ENCODE measurements at regions not wholly inside any gene's neighbourhood (a gene's known extent, or its start where the extent isn't known, plus 50 kb on each side); places are given as distances from the start of the nearest gene placed in this dataset.

DNA sequence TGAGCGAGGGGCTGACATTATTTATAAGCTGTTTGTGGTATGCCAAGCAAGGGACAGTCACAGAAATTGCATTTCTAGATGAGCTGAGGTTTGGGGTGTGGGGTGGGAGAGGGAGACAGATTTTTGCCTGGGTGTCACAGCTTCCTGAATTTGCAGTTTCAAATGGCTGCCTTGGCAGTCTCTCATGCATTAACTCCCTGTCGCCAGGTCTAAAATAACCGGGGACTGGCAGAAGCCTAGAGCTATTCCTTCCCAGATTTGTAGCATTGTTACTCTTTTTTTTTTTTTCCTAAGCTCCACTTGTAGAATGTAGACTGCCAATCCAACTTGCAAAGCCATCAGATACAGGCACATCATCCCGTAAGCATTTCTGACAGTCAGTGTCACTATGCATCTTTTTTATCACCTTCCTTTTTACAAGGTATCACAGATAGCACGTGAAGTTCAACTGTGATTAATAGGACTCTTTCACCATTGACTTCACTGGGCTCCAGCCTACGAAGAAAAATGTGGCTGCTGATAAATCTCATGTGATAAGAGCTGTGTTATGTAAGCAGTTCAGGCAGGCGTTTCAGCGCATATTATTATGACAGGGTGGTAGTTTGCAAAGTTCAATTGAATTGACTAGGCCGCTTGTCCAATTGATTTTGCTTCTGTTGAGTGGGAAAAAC, 130.7 kb upstream of the CELF2 start (continued):
- TF ChIP-seq IKZF1 (conservative IDR thresholded peaks at IDR 0.05) (no peak), CTCF (IDR thresholded peaks at IDR 0.05 in 2 of 3, conservative IDR thresholded peaks at IDR 0.05 in 1 of 3; ENCODE audit: control insufficient read depth in 2 of 3, extremely low read depth in 1 of 3, insufficient read depth in 1 of 3, low read depth in 3 of 3, low read length in 3 of 3) (no peak)

- H3K4me1 ChIP-seq (ENCODE audit: control insufficient read depth, insufficient read depth, low read length): no peaks in the 10 kb centered on the region
- POLR2A ChIA-PET: no interaction called here
- no peak for FAIRE-seq
- TF ChIP-seq USF1 (IDR thresholded peaks at IDR 0.05; ENCODE audit: borderline replicate concordance, extremely low read length, insufficient read depth, low read depth, low read length) (no peak), ZNF24 (IDR thresholded peaks at IDR 0.05) (no peak), STAT3 (IDR thresholded peaks at IDR 0.05; ENCODE audit: low read depth, low read length) (no peak), RFX5 (IDR thresholded peaks at IDR 0.05; ENCODE audit: low read depth, low read length) (no peak), SPI1 (IDR thresholded peaks at IDR 0.05; ENCODE audit: borderline replicate concordance, insufficient read depth, low read depth, low read length) (no peak), LARP7 (IDR thresholded peaks at IDR 0.05) (no peak), HDAC2 (IDR thresholded peaks at IDR 0.05) (no peak), MEF2B (IDR thresholded peaks at IDR 0.05; ENCODE audit: partially characterized antibody, poor library complexity, severe bottlenecking) (no peak), PML (IDR thresholded peaks at IDR 0.05; ENCODE audit: low read length) (no peak), ATF2 (IDR thresholded peaks at IDR 0.05; ENCODE audit: low read length) (no peak)
- TF ChIP-seq, protein P1, sequence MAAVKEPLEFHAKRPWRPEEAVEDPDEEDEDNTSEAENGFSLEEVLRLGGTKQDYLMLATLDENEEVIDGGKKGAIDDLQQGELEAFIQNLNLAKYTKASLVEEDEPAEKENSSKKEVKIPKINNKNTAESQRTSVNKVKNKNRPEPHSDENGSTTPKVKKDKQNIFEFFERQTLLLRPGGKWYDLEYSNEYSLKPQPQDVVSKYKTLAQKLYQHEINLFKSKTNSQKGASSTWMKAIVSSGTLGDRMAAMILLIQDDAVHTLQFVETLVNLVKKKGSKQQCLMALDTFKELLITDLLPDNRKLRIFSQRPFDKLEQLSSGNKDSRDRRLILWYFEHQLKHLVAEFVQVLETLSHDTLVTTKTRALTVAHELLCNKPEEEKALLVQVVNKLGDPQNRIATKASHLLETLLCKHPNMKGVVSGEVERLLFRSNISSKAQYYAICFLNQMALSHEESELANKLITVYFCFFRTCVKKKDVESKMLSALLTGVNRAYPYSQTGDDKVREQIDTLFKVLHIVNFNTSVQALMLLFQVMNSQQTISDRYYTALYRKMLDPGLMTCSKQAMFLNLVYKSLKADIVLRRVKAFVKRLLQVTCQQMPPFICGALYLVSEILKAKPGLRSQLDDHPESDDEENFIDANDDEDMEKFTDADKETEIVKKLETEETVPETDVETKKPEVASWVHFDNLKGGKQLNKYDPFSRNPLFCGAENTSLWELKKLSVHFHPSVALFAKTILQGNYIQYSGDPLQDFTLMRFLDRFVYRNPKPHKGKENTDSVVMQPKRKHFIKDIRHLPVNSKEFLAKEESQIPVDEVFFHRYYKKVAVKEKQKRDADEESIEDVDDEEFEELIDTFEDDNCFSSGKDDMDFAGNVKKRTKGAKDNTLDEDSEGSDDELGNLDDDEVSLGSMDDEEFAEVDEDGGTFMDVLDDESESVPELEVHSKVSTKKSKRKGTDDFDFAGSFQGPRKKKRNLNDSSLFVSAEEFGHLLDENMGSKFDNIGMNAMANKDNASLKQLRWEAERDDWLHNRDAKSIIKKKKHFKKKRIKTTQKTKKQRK (IDR thresholded peaks at IDR 0.05; ENCODE audit: low read depth, low read length): no peak
These were observed 126.3 kb upstream of the CELF2 start for GRCh38 chr10:10891124-10892082.

More at GRCh38 chr10:10891124-10892082, 126.3 kb upstream of the CELF2 start:
- ChIA-PET RAD21 (ENCODE audit: unreplicated experiment) (no interaction called here), SMC1A (ENCODE audit: uncharacterized antibody, unreplicated experiment) (interaction anchor here (0.7 kb wide), 1 partner anchor 29 kb away, joined by 3 read pairs; no protein-coding TSS in a partner anchor), CTCF (interaction anchor here (1.0 kb wide), 1 partner anchor 31 kb away, joined by 3 read pairs; no protein-coding TSS in a partner anchor)
- Histone ChIP-seq H3K27me3 (replicated peaks in 1 of 2; ENCODE audit: control insufficient read depth in 2 of 2, insufficient read depth in 2 of 2, low read length in 1 of 2) (no peaks in the 10 kb centered on the region), H3K9ac (ENCODE audit: control insufficient read depth, insufficient read depth, low read length) (no peak overlapping the region), H3K79me2 (ENCODE audit: control insufficient read depth, insufficient read depth, low read length) (no peaks in the 10 kb centered on the region), H3K4me3 (no peak overlapping the region), H3K27ac (ENCODE audit: control insufficient read depth, insufficient read depth) (no peak overlapping the region), H4K20me1 (ENCODE audit: control insufficient read depth, insufficient read depth) (no peaks in the 10 kb centered on the region), H3K36me3 (ENCODE audit: control insufficient read depth in 2 of 2, insufficient read depth in 2 of 2, low read length in 1 of 2) (no peaks in the 10 kb centered on the region), H3K4me2 (ENCODE audit: control insufficient read depth, insufficient read depth) (no peak overlapping the region), H3K9me3 (replicated peaks; ENCODE audit: control insufficient read depth, insufficient read depth, low read length) (no peaks in the 10 kb centered on the region), H2AFZ (ENCODE audit: control insufficient read depth, low read depth, low read length) (no peak overlapping the region)
- DNase-seq (ENCODE audit: low read depth, low spot score): no peak
- in situ Hi-C loops (cut with MboI): no loop called here
- ATAC-seq: no peak
- intact Hi-C loops (cut with micrococcal nuclease; ENCODE audit: unreplicated experiment): no loop called here
- 50% methylated on average over 10 of the region's 10 CpGs for WGBS (ENCODE audit: insufficient coverage, insufficient replicate concordance, low lambda C conversion rate, missing lambda C conversion rate)
- BruUV-seq (replicated peaks): no TSS peak
